HCT116 (cell line): ENCODE measurements at regions not wholly inside any gene's neighbourhood (a gene's known extent, or its start where the extent isn't known, plus 50 kb on each side); places are given as distances from the start of the nearest gene placed in this dataset.

Source experiments
- ATAC-seq: fragments of 200-7000 bp; cut with Tn5 transposase; 2 replicates; pipeline ENCODE4 v1.9.1; 2020; ENCODE audit warnings: mild to moderate bottlenecking, moderate library complexity
- BruUV-seq: library from RNA; stranded (reverse); fragments of 400-500 nt; replicated peaks from 2 replicates; lab custom pipeline; 2021; lab: Mats Ljungman, UMichigan
- CTCF ChIA-PET: fragments of 300-600 bp; sonication (Branson Sonifier 250); formaldehyde crosslinking; loops from one replicate; lab custom pipeline; 2021; ENCODE audit warnings: antibody characterized with exemption; lab: Charles Lee
- POLR2A ChIA-PET: fragments of 300-600, 350-600 bp; sonication (Branson Sonifier 250); formaldehyde crosslinking; loops from one replicate; lab custom pipeline; 2021; ENCODE audit warnings: antibody characterized with exemption; lab: Charles Lee
- RAD21 ChIA-PET, 2 experiments: fragments of 300-600 bp; sonication (Branson Sonifier 250); formaldehyde crosslinking; loops; one replicate each; lab custom pipeline; 2023; ENCODE audit warnings: low total read pairs in 2 of 2; ENCODE audit not compliant: uncharacterized antibody in 2 of 2, unreplicated experiment in 2 of 2, low non-redundant PET in 1 of 2; lab: Charles Lee
- DNase-seq: peaks from one replicate; pipeline ENCODE4 v3.0.0-alpha.2; 2010; ENCODE audit warnings: low read depth, low spot score
- H2AFZ ChIP-seq: fragments of 200-600 bp; shearing (Covaris generic), sonication (generic); 2 replicates; pipeline ENCODE4 v1.6.1; 2017; ENCODE audit warnings: low read depth, mixed run types, mixed read lengths, antibody characterized with exemption, low read length; ENCODE audit not compliant: poor library complexity, severe bottlenecking
- H3K27ac ChIP-seq: 2 replicates; pipeline ENCODE4 v1.5.1; 2012; ENCODE audit warnings: low read depth, low read length
- H3K27me3 ChIP-seq: fragments of 200-600 bp; sonication (generic); 2 replicates; pipeline ENCODE4 v1.6.1; 2016; ENCODE audit warnings: mixed run types, low read length, mixed read lengths; ENCODE audit not compliant: insufficient read depth
- H3K36me3 ChIP-seq, 2 experiments: fragments of 200-500 bp in 1 of 2; fragments of 200-600 bp in 1 of 2; sonication (Bioruptor generic) in 1 of 2; sonication (generic) in 1 of 2; 2 replicates each; pipeline versions ENCODE4 v1.5.1 to v1.6.1; 2014 to 2016; ENCODE audit warnings: low read length in 2 of 2, inconsistent platforms in 1 of 2, mixed read lengths in 1 of 2, mixed run types in 1 of 2; ENCODE audit not compliant: insufficient read depth in 2 of 2, control insufficient read depth in 1 of 2
- H3K4me1 ChIP-seq, 2 experiments: fragments of 200-600 bp in 1 of 2; sonication (generic) in 1 of 2; 2 replicates each; pipeline versions ENCODE4 v1.5.1 to v1.6.1; 2012 to 2017; ENCODE audit warnings: low read length in 2 of 2, inconsistent platforms in 1 of 2, mild to moderate bottlenecking in 1 of 2, mixed read lengths in 1 of 2, mixed run types in 1 of 2, moderate library complexity in 1 of 2; ENCODE audit not compliant: insufficient read depth in 2 of 2, control insufficient read depth in 1 of 2
- H3K4me2 ChIP-seq: fragments of 200-600 bp; sonication (generic); 2 replicates; pipeline ENCODE4 v1.6.1; 2017; ENCODE audit warnings: mixed run types, low read length, mixed read lengths
- H3K4me3 ChIP-seq, 2 experiments: fragments of 200-600 bp in 1 of 2; sonication (generic) in 1 of 2; replicated peaks in 1 of 2; 2 replicates each; pipeline ENCODE4 v1.5.1; 2011 to 2016; ENCODE audit warnings: low read length in 2 of 2, control low read depth in 1 of 2, low read depth in 1 of 2, mild to moderate bottlenecking in 1 of 2, mixed read lengths in 1 of 2, mixed run types in 1 of 2
- H3K79me2 ChIP-seq: fragments of 200-600 bp; sonication (generic); 2 replicates; pipeline ENCODE4 v1.6.1; 2017; ENCODE audit warnings: mild to moderate bottlenecking, mixed run types, low read length, moderate library complexity, mixed read lengths; ENCODE audit not compliant: insufficient read depth
- H3K9ac ChIP-seq: fragments of 200-600 bp; sonication (generic); 2 replicates; pipeline ENCODE4 v1.6.1; 2016; ENCODE audit warnings: low read length, mixed read lengths
- H3K9me2 ChIP-seq: fragments of 200-600 bp; sonication (generic), shearing (Covaris generic); 2 replicates; pipeline ENCODE4 v1.6.1; 2017; ENCODE audit warnings: mixed run types, mild to moderate bottlenecking, moderate library complexity; ENCODE audit not compliant: insufficient read depth
- H3K9me3 ChIP-seq, 2 experiments: fragments of 200-500 bp in 1 of 2; fragments of 200-600 bp in 1 of 2; sonication (Bioruptor generic) in 1 of 2; sonication (generic) in 1 of 2; 2 replicates each; pipeline ENCODE4 v1.6.1; 2014 to 2017; ENCODE audit warnings: low read length in 2 of 2, mixed read lengths in 2 of 2, inconsistent platforms in 1 of 2, low read depth in 1 of 2, mild to moderate bottlenecking in 1 of 2, mixed run types in 1 of 2, moderate library complexity in 1 of 2; ENCODE audit not compliant: control insufficient read depth in 1 of 2, insufficient read depth in 1 of 2
- H4K20me1 ChIP-seq: fragments of 200-600 bp; sonication (generic), shearing (Covaris generic); 2 replicates; pipeline ENCODE4 v1.6.1; 2017; ENCODE audit warnings: mixed run types, mild to moderate bottlenecking, moderate library complexity; ENCODE audit not compliant: insufficient read depth
- CEBPB ChIP-seq: IDR thresholded peaks from 2 replicates; pipeline ENCODE4 v1.6.1; 2012; ENCODE audit warnings: low read depth
- EGR1 ChIP-seq: IDR thresholded peaks from 2 replicates; pipeline ENCODE4 v1.6.1; 2012; ENCODE audit warnings: low read depth
- ELF1 ChIP-seq: IDR thresholded peaks from 2 replicates; pipeline ENCODE4 v1.6.1; 2012; ENCODE audit warnings: low read depth, borderline replicate concordance
- EZH2 ChIP-seq: fragments of 200-600 bp; sonication (generic); IDR thresholded peaks from 2 replicates; pipeline ENCODE4 v1.6.1; 2017; ENCODE audit warnings: antibody characterized with exemption, mixed run types
- EZH2phosphoT487 ChIP-seq: fragments of 200-600 bp; IDR thresholded peaks from 2 replicates; pipeline ENCODE4 v1.6.1; 2018; ENCODE audit warnings: antibody characterized with exemption, borderline replicate concordance
- FOSL1 ChIP-seq: IDR thresholded peaks from 2 replicates; pipeline ENCODE4 v1.6.1; 2012; ENCODE audit warnings: low read depth
- JUND ChIP-seq: IDR thresholded peaks from 2 replicates; pipeline ENCODE4 v1.6.1; 2012
- POLR2AphosphoS5 ChIP-seq: IDR thresholded peaks from 2 replicates; pipeline ENCODE4 v1.6.1; 2011; ENCODE audit warnings: mild to moderate bottlenecking, low read depth, low read length, moderate library complexity
- RAD21 ChIP-seq: IDR thresholded peaks from 2 replicates; pipeline ENCODE4 v1.6.1; 2012; ENCODE audit warnings: low read depth, mild to moderate bottlenecking
- SP1 ChIP-seq: IDR thresholded peaks from 2 replicates; pipeline ENCODE4 v1.6.1; 2012; ENCODE audit warnings: low read depth
- TCF7L2 ChIP-seq: IDR thresholded peaks from 2 replicates; pipeline ENCODE4 v1.7.0; 2011; ENCODE audit warnings: borderline replicate concordance, inconsistent platforms; ENCODE audit not compliant: insufficient read depth, insufficient read length; ENCODE audit errors: extremely low read depth
- YY1 ChIP-seq: IDR thresholded peaks from 2 replicates; pipeline ENCODE4 v1.6.1; 2011; ENCODE audit warnings: low read length, low read depth, moderate library complexity, mild to moderate bottlenecking; ENCODE audit not compliant: insufficient replicate concordance; ENCODE audit errors: extremely low read depth
- ZFX ChIP-seq: fragments of 450-650 bp; IDR thresholded peaks from 2 replicates; pipeline ENCODE4 v1.6.1; 2017
- ZNF274 ChIP-seq: fragments of 200-500 bp; sonication (Bioruptor generic); IDR thresholded peaks from 2 replicates; pipeline ENCODE4 v1.6.1; 2014; ENCODE audit warnings: mild to moderate bottlenecking, low read depth, low read length, inconsistent platforms
- intact Hi-C: fragments of 100-400 bp; cut with micrococcal nuclease; formaldehyde crosslinking; loops from 2 replicates; pipeline ENCODE4 v1.10.0; 2022
- TF ChIP-seq, protein P1 (sequence below): IDR thresholded peaks from 2 replicates; pipeline ENCODE4 v1.6.1; 2012
- TF ChIP-seq, protein P2 (sequence below), 3 experiments: fragments of 200-600 bp in 1 of 3; sonication (generic) in 1 of 3; IDR thresholded peaks in 2 of 3; conservative IDR thresholded peaks in 1 of 3; 2 replicates each; pipeline ENCODE4 v1.5.1; 2012 to 2017; ENCODE audit warnings: low read depth in 2 of 3, low read length in 2 of 3, antibody characterized with exemption in 1 of 3, borderline replicate concordance in 1 of 3, control low read depth in 1 of 3, mild to moderate bottlenecking in 1 of 3, mixed read lengths in 1 of 3, mixed run types in 1 of 3, moderate library complexity in 1 of 3; ENCODE audit not compliant: insufficient read depth in 1 of 3
- TF ChIP-seq, protein P3 (sequence below): IDR thresholded peaks from 2 replicates; pipeline ENCODE4 v1.6.1; 2012
- TF ChIP-seq, protein P4 (sequence below): IDR thresholded peaks from 2 replicates; pipeline ENCODE4 v1.6.1; 2011; ENCODE audit warnings: mild to moderate bottlenecking, low read length, moderate library complexity; ENCODE audit not compliant: insufficient replicate concordance; ENCODE audit errors: extremely low read depth
- TF ChIP-seq, protein P5 (sequence below): IDR thresholded peaks from 2 replicates; pipeline ENCODE4 v1.6.1; 2012; ENCODE audit warnings: low read depth

DNA sequence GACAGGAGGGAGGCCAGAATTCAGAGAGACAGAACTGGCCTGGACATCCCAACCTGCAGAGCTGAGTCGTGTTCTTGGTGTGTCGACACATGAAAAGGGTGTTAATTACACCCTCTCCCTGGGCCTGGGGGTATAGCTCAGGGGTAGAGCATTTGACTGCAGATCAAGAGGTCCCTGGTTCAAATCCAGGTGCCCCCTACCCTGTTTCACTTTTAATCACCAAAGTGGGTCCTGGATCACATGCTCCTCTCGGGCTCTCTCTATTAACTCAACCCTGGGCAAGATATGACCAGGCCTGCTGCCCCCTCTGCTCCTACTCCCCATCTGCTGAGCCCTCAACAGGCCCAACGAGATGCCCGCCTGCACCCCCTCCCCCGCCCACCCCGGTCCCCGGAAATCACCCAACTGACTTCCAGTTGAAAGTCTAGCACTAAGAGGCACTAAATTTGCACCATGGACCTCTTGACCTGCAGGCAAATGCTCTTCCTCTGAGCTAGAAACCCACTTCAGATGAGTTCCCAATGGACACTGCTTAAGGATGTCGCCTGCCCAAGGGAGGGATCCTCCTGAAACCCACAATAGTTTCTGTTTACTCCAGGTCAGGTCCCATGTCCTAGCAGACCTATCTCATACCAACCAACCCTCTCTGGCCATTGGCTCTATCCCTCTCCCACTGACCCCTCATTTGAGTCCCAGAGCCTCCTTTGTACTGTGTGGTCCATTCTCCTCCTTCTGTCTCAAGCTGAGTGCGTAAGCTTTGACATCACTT lies 137.6 kb downstream of the ZNF467 start:
- H3K36me3 ChIP-seq, result no peaks in the 10 kb centered on the region
- no peak overlapping the region for H2AFZ ChIP-seq
- POLR2A ChIA-PET, result no interaction called here
- H3K27me3 ChIP-seq, result peaks cover 7% of the 10 kb centered on the region; the same call in 1 of the 2 replicates
- no peaks in the 10 kb centered on the region for H4K20me1 ChIP-seq
- intact Hi-C loops, result no loop called here
- no peaks in the 10 kb centered on the region for H3K9me3 ChIP-seq
- RAD21 ChIA-PET, result interaction anchor here in 1 of 2 experiments (0.5 kb wide), 1 partner anchor 258 kb away, joined by 3 read pairs; no protein-coding TSS in a partner anchor
- no peaks in the 10 kb centered on the region for H3K79me2 ChIP-seq
- no peaks in the 10 kb centered on the region for H3K9me2 ChIP-seq
- peak; percentile 91 for ATAC-seq
- no peak overlapping the region for H3K4me3 ChIP-seq
- no peak overlapping the region for H3K4me2 ChIP-seq
- no peaks in the 10 kb centered on the region for H3K4me1 ChIP-seq
- no peak for DNase-seq
- CTCF ChIA-PET, result interaction anchor here (0.7 to 1.8 kb wide), 4 partner anchors 10 to 172 kb away, joined by 3 to 5 read pairs (median 4); no protein-coding TSS in a partner anchor
- no peak overlapping the region for H3K9ac ChIP-seq
- H3K27ac ChIP-seq, result no peak overlapping the region
- BruUV-seq, result TSS peak; percentile 86
- TF ChIP-seq SP1 (no peak), EZH2 (no peak), RAD21 (no peak), TCF7L2 (no peak), FOSL1 (no peak), EGR1 (no peak), ZNF274 (no peak), ELF1 (no peak), YY1 (no peak), CEBPB (no peak), ZFX (no peak), EZH2phosphoT487 (no peak), JUND (no peak), POLR2AphosphoS5 (no peak)
- TF ChIP-seq, protein P1, sequence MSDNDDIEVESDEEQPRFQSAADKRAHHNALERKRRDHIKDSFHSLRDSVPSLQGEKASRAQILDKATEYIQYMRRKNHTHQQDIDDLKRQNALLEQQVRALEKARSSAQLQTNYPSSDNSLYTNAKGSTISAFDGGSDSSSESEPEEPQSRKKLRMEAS, result peak; percentile 17; the same call in 1 of the 2 replicates
- TF ChIP-seq, protein P2, sequence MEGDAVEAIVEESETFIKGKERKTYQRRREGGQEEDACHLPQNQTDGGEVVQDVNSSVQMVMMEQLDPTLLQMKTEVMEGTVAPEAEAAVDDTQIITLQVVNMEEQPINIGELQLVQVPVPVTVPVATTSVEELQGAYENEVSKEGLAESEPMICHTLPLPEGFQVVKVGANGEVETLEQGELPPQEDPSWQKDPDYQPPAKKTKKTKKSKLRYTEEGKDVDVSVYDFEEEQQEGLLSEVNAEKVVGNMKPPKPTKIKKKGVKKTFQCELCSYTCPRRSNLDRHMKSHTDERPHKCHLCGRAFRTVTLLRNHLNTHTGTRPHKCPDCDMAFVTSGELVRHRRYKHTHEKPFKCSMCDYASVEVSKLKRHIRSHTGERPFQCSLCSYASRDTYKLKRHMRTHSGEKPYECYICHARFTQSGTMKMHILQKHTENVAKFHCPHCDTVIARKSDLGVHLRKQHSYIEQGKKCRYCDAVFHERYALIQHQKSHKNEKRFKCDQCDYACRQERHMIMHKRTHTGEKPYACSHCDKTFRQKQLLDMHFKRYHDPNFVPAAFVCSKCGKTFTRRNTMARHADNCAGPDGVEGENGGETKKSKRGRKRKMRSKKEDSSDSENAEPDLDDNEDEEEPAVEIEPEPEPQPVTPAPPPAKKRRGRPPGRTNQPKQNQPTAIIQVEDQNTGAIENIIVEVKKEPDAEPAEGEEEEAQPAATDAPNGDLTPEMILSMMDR (IDR thresholded peaks at IDR 0.05 in 2 of 3, conservative IDR thresholded peaks at IDR 0.05 in 1 of 3; ENCODE audit: borderline replicate concordance in 1 of 3, insufficient read depth in 1 of 3, low read depth in 2 of 3, low read length in 2 of 3), result no peak
- TF ChIP-seq, protein P3, sequence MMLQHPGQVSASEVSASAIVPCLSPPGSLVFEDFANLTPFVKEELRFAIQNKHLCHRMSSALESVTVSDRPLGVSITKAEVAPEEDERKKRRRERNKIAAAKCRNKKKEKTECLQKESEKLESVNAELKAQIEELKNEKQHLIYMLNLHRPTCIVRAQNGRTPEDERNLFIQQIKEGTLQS, result peak; percentile 92
- TF ChIP-seq, protein P4, sequence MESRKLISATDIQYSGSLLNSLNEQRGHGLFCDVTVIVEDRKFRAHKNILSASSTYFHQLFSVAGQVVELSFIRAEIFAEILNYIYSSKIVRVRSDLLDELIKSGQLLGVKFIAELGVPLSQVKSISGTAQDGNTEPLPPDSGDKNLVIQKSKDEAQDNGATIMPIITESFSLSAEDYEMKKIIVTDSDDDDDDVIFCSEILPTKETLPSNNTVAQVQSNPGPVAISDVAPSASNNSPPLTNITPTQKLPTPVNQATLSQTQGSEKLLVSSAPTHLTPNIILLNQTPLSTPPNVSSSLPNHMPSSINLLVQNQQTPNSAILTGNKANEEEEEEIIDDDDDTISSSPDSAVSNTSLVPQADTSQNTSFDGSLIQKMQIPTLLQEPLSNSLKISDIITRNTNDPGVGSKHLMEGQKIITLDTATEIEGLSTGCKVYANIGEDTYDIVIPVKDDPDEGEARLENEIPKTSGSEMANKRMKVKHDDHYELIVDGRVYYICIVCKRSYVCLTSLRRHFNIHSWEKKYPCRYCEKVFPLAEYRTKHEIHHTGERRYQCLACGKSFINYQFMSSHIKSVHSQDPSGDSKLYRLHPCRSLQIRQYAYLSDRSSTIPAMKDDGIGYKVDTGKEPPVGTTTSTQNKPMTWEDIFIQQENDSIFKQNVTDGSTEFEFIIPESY, result no peak
- TF ChIP-seq, protein P5, sequence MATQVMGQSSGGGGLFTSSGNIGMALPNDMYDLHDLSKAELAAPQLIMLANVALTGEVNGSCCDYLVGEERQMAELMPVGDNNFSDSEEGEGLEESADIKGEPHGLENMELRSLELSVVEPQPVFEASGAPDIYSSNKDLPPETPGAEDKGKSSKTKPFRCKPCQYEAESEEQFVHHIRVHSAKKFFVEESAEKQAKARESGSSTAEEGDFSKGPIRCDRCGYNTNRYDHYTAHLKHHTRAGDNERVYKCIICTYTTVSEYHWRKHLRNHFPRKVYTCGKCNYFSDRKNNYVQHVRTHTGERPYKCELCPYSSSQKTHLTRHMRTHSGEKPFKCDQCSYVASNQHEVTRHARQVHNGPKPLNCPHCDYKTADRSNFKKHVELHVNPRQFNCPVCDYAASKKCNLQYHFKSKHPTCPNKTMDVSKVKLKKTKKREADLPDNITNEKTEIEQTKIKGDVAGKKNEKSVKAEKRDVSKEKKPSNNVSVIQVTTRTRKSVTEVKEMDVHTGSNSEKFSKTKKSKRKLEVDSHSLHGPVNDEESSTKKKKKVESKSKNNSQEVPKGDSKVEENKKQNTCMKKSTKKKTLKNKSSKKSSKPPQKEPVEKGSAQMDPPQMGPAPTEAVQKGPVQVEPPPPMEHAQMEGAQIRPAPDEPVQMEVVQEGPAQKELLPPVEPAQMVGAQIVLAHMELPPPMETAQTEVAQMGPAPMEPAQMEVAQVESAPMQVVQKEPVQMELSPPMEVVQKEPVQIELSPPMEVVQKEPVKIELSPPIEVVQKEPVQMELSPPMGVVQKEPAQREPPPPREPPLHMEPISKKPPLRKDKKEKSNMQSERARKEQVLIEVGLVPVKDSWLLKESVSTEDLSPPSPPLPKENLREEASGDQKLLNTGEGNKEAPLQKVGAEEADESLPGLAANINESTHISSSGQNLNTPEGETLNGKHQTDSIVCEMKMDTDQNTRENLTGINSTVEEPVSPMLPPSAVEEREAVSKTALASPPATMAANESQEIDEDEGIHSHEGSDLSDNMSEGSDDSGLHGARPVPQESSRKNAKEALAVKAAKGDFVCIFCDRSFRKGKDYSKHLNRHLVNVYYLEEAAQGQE, result no peak
